ENCODE measurements at regions not wholly inside any gene's neighbourhood (a gene's known extent, or its start where the extent isn't known, plus 50 kb on each side); places are given as distances from the start of the nearest gene placed in this dataset.

DNA sequence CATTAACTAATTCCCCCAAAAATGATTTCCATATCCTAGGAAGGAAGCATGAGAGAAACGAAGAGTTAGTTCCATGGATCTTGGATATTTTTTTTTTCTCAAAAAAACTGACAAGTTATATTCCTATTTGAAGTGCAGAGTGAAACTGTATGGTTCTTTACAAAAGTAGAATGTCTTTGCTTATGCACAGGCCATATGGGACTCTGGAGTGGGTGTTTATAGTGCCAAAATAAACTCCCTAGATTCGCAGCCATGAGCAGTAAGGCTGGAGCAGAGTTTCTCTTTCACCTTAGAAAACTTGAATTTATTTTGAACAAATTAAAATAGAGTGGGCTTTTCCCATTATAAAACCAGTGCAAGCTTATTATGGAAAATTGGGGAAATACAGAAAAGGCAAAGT lies 239.7 kb downstream of the PDCD6IP start:
- Histone ChIP-seq H4K8ac (ENCODE audit: low read depth, low read length) (no peak overlapping the region), H3K27ac (ENCODE audit: low read depth, low read length) (no peak overlapping the region), H2BK120ac (ENCODE audit: insufficient read depth, low read length, poor library complexity) (no peak overlapping the region), H3K23ac (ENCODE audit: low read length) (no peak overlapping the region), H3K36me3 (ENCODE audit: control insufficient read depth in 1 of 2, insufficient read depth in 2 of 2, low read length in 2 of 2) (no peaks in the 10 kb centered on the region), H3K79me2 (ENCODE audit: control insufficient read depth, insufficient read depth, low read length, poor library complexity) (no peaks in the 10 kb centered on the region), H4K12ac (ENCODE audit: low read depth, low read length) (no peak overlapping the region), H3K27me3 (ENCODE audit: insufficient read depth, low read length) (no peaks in the 10 kb centered on the region), H3K9ac (ENCODE audit: low read length) (no peak overlapping the region), H2BK5ac (ENCODE audit: low read depth, low read length, poor library complexity) (no peak overlapping the region), H3K4me1 (ENCODE audit: control insufficient read depth in 1 of 2, insufficient read depth in 2 of 2, low read length in 2 of 2) (no peaks in the 10 kb centered on the region), H3K14ac (ENCODE audit: low read length) (no peak overlapping the region), H2AFZ (ENCODE audit: insufficient read depth, low read length, poor library complexity) (no peak overlapping the region), H2AK5ac (ENCODE audit: low read length) (no peak overlapping the region), H3K18ac (ENCODE audit: low read length) (no peak overlapping the region), H3K9me3 (ENCODE audit: insufficient read depth, low read depth, low read length) (peaks cover 2% of the 10 kb centered on the region), H3K4me2 (ENCODE audit: low read length) (no peak overlapping the region), H3K79me1 (ENCODE audit: low read length) (no peaks in the 10 kb centered on the region), H4K91ac (ENCODE audit: low read depth, low read length) (no peak overlapping the region), H3K4me3 (ENCODE audit: low read depth, low read length) (no peak overlapping the region), H2BK12ac (ENCODE audit: low read length) (no peak overlapping the region), H3K4ac (ENCODE audit: low read depth, low read length) (no peak overlapping the region)
- WGBS (ENCODE audit: extremely low coverage, insufficient coverage, insufficient read length), result no CpG with 5 or more reads among the region's 2 CpGs
- no peak for DNase-seq

DNA sequence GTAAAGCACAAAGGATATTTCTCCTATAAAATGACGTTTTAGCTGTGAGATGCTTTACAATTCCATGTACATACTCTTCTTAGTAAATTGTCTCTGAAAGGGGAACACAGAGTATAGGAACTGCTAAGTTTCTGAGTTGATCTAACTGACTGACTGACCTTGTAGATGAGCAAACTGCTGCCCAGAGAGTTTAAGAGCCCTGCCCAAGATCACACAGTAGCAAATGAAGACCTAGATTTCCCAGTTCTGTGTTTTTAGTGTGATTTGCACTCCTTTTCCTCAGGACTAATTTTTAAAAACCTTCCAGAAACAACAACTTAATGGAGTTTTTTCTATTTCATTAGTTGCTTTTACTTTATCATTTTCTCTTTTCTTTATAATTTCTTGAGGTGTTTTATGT lies 247.7 kb downstream of the PDCD6IP start:
- no CpG with 5 or more reads among the region's 1 CpG for WGBS (ENCODE audit: extremely low coverage, insufficient coverage, insufficient read length)
- Histone ChIP-seq H3K4me3 (ENCODE audit: low read depth, low read length) (no peak overlapping the region), H4K8ac (ENCODE audit: low read depth, low read length) (no peak overlapping the region), H2BK5ac (ENCODE audit: low read depth, low read length, poor library complexity) (no peak overlapping the region), H2BK12ac (ENCODE audit: low read length) (no peak overlapping the region), H2BK120ac (ENCODE audit: insufficient read depth, low read length, poor library complexity) (no peak overlapping the region), H4K12ac (ENCODE audit: low read depth, low read length) (no peak overlapping the region), H3K9me3 (ENCODE audit: insufficient read depth, low read depth, low read length) (no peaks in the 10 kb centered on the region), H3K23ac (ENCODE audit: low read length) (no peak overlapping the region), H3K27me3 (ENCODE audit: insufficient read depth, low read length) (no peaks in the 10 kb centered on the region), H4K91ac (ENCODE audit: low read depth, low read length) (no peak overlapping the region), H2AK5ac (ENCODE audit: low read length) (no peak overlapping the region), H3K4ac (ENCODE audit: low read depth, low read length) (no peak overlapping the region), H3K79me1 (ENCODE audit: low read length) (no peaks in the 10 kb centered on the region), H2AFZ (ENCODE audit: insufficient read depth, low read length, poor library complexity) (no peak overlapping the region), H3K4me2 (ENCODE audit: low read length) (no peak overlapping the region), H3K79me2 (ENCODE audit: control insufficient read depth, insufficient read depth, low read length, poor library complexity) (no peaks in the 10 kb centered on the region), H3K9ac (ENCODE audit: low read length) (no peak overlapping the region), H3K4me1 (ENCODE audit: control insufficient read depth in 1 of 2, insufficient read depth in 2 of 2, low read length in 2 of 2) (no peaks in the 10 kb centered on the region), H3K27ac (ENCODE audit: low read depth, low read length) (no peak overlapping the region), H3K14ac (ENCODE audit: low read length) (no peak overlapping the region), H3K18ac (ENCODE audit: low read length) (no peak overlapping the region), H3K36me3 (ENCODE audit: control insufficient read depth in 1 of 2, insufficient read depth in 2 of 2, low read length in 2 of 2) (no peaks in the 10 kb centered on the region)
- DNase-seq, result no peak

DNA sequence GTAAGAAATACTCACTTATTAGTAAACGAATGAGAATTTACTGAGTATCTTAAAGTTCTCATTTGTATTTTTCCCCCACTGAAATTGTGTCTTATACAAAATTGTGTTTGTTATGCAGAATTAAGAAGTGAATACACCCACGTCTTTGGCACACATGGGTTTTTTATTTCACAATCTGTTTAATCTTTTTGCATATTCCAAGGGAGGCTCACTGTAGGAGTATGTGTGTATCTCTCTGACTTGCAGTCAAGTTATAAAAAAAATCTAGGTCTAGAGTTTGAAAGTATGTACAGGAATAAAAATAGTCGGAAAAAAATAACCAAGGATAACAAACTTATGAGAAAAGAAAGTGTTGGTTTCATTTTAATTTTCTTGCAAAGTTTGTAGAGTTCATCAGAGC lies 255.2 kb downstream of the PDCD6IP start:
- no peaks in the 10 kb centered on the region for H3K79me2 ChIP-seq (ENCODE audit: control insufficient read depth, insufficient read depth, low read length, poor library complexity)
- H3K23ac ChIP-seq (ENCODE audit: low read length), result no peak overlapping the region
- no peak overlapping the region for H2AFZ ChIP-seq (ENCODE audit: insufficient read depth, low read length, poor library complexity)
- no peak overlapping the region for H4K8ac ChIP-seq (ENCODE audit: low read depth, low read length)
- no peaks in the 10 kb centered on the region for H3K4me1 ChIP-seq (ENCODE audit: control insufficient read depth in 1 of 2, insufficient read depth in 2 of 2, low read length in 2 of 2)
- H3K4me2 ChIP-seq (ENCODE audit: low read length), result no peak overlapping the region
- no peak for DNase-seq
- H3K14ac ChIP-seq (ENCODE audit: low read length), result no peak overlapping the region
- no peak overlapping the region for H3K4ac ChIP-seq (ENCODE audit: low read depth, low read length)
- no peak overlapping the region for H2BK12ac ChIP-seq (ENCODE audit: low read length)
- no peak overlapping the region for H2AK5ac ChIP-seq (ENCODE audit: low read length)
- no peak overlapping the region for H3K9ac ChIP-seq (ENCODE audit: low read length)
- no peaks in the 10 kb centered on the region for H3K36me3 ChIP-seq (ENCODE audit: control insufficient read depth in 1 of 2, insufficient read depth in 2 of 2, low read length in 2 of 2)
- no peak overlapping the region for H3K18ac ChIP-seq (ENCODE audit: low read length)
- H3K79me1 ChIP-seq (ENCODE audit: low read length), result no peaks in the 10 kb centered on the region
- no peak overlapping the region for H3K4me3 ChIP-seq (ENCODE audit: low read depth, low read length)
- H3K27ac ChIP-seq (ENCODE audit: low read depth, low read length), result no peak overlapping the region
- no CpG with 5 or more reads among the region's 3 CpGs for WGBS (ENCODE audit: extremely low coverage, insufficient coverage, insufficient read length)
- no peak overlapping the region for H4K12ac ChIP-seq (ENCODE audit: low read depth, low read length)
- no peak overlapping the region for H4K91ac ChIP-seq (ENCODE audit: low read depth, low read length)
- no peaks in the 10 kb centered on the region for H3K9me3 ChIP-seq (ENCODE audit: insufficient read depth, low read depth, low read length)
- H3K27me3 ChIP-seq (ENCODE audit: insufficient read depth, low read length), result no peaks in the 10 kb centered on the region
- H2BK5ac ChIP-seq (ENCODE audit: low read depth, low read length, poor library complexity), result no peak overlapping the region
- H2BK120ac ChIP-seq (ENCODE audit: insufficient read depth, low read length, poor library complexity), result no peak overlapping the region

DNA sequence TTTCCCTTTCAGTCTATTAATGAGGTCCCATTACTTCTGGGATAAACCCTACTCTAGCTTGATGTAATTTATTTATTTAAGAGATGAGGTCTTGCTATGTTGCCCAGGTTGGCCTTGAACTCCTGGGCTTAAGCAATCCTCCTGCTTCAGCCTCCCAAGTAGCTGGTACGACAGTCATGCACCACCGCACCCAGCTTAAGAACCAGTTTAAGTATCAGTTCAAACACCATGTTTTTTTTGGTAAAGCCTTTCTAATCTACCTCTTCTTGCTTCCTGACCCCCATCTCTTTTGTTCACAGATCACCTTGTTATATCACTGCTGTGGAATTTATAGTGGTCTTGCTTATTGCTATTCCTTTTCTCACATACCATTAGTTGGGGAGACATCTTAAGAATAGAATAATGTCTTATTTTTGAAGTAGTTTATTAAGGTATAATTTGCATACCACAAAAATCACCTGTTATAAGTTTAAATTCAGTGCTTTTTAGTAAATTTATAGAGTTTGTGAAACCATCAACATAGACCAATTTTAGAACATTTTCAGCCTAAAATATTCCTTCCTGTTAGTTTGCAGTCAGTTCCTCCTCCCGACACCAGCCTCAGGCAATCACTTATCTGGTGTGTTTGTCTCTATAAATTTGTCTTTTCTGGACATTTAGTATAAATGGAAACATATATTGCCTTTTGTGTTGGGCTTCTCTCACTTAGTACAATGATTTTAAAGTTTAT lies 257.9 kb downstream of the PDCD6IP start:
- no peak for DNase-seq
- no peak overlapping the region for H4K91ac ChIP-seq (ENCODE audit: low read depth, low read length)
- no peak overlapping the region for H2BK12ac ChIP-seq (ENCODE audit: low read length)
- no peaks in the 10 kb centered on the region for H3K27me3 ChIP-seq (ENCODE audit: insufficient read depth, low read length)
- H2BK5ac ChIP-seq (ENCODE audit: low read depth, low read length, poor library complexity), result no peak overlapping the region
- H3K27ac ChIP-seq (ENCODE audit: low read depth, low read length), result no peak overlapping the region
- no peak overlapping the region for H3K23ac ChIP-seq (ENCODE audit: low read length)
- H2BK120ac ChIP-seq (ENCODE audit: insufficient read depth, low read length, poor library complexity), result no peak overlapping the region
- H4K8ac ChIP-seq (ENCODE audit: low read depth, low read length), result no peak overlapping the region
- H4K12ac ChIP-seq (ENCODE audit: low read depth, low read length), result no peak overlapping the region
- H2AFZ ChIP-seq (ENCODE audit: insufficient read depth, low read length, poor library complexity), result no peak overlapping the region
- no peak overlapping the region for H3K4me3 ChIP-seq (ENCODE audit: low read depth, low read length)
- no peaks in the 10 kb centered on the region for H3K36me3 ChIP-seq (ENCODE audit: control insufficient read depth in 1 of 2, insufficient read depth in 2 of 2, low read length in 2 of 2)
- no peak overlapping the region for H3K14ac ChIP-seq (ENCODE audit: low read length)
- no peak overlapping the region for H3K4ac ChIP-seq (ENCODE audit: low read depth, low read length)
- no peaks in the 10 kb centered on the region for H3K9me3 ChIP-seq (ENCODE audit: insufficient read depth, low read depth, low read length)
- no peak overlapping the region for H2AK5ac ChIP-seq (ENCODE audit: low read length)
- H3K4me2 ChIP-seq (ENCODE audit: low read length), result no peak overlapping the region
- no peak overlapping the region for H3K9ac ChIP-seq (ENCODE audit: low read length)
- H3K79me1 ChIP-seq (ENCODE audit: low read length), result no peaks in the 10 kb centered on the region
- no peaks in the 10 kb centered on the region for H3K4me1 ChIP-seq (ENCODE audit: control insufficient read depth in 1 of 2, insufficient read depth in 2 of 2, low read length in 2 of 2)
- no peaks in the 10 kb centered on the region for H3K79me2 ChIP-seq (ENCODE audit: control insufficient read depth, insufficient read depth, low read length, poor library complexity)
- no CpG with 5 or more reads among the region's 3 CpGs for WGBS (ENCODE audit: extremely low coverage, insufficient coverage, insufficient read length)
- no peak overlapping the region for H3K18ac ChIP-seq (ENCODE audit: low read length)

Data from trophoblast cell (in vitro differentiated cells and primary cell).